Ovary (tissue), 3 donors: ENCODE measurements at regions not wholly inside any gene's neighbourhood (a gene's known extent, or its start where the extent isn't known, plus 50 kb on each side); places are given as distances from the start of the nearest gene placed in this dataset.

Source experiments
- CTCF ChIP-seq, 3 donors: fragments of 450-650 bp in 2 of 3; fragments of 200-600 bp in 1 of 3; IDR thresholded peaks; one replicate each; pipeline versions ENCODE4 v1.5.1 to v1.8.0; 2016 to 2022; ENCODE audit warnings: antibody characterized with exemption in 3 of 3, mild to moderate bottlenecking in 1 of 3
- EP300 ChIP-seq: sonication (generic); formaldehyde crosslinking; IDR thresholded peaks from one replicate; pipeline ENCODE4 v1.6.1; 2017; ENCODE audit warnings: antibody characterized with exemption
- POLR2A ChIP-seq: fragments of 450-650 bp; IDR thresholded peaks from one replicate; pipeline ENCODE4 v1.6.1; 2017; ENCODE audit warnings: antibody characterized with exemption, mild to moderate bottlenecking, moderate library complexity
- donor health status: DM: no; HTN: no; CAD: no.

GRCh38 chr10:61130366-61130765 is 186.4 kb upstream of the RHOBTB1 start:
- TF ChIP-seq CTCF (IDR thresholded peaks at IDR 0.05) (no peak), POLR2A (no peak), EP300 (no peak)
